Fibroblast of skin of back (primary cell): ENCODE measurements at regions not wholly inside any gene's neighbourhood (a gene's known extent, or its start where the extent isn't known, plus 50 kb on each side); places are given as distances from the start of the nearest gene placed in this dataset.

ENCODE experiments used
- DNase-seq: peaks from one replicate; pipeline ENCODE4 v3.0.0-alpha.2; 2013

DNA sequence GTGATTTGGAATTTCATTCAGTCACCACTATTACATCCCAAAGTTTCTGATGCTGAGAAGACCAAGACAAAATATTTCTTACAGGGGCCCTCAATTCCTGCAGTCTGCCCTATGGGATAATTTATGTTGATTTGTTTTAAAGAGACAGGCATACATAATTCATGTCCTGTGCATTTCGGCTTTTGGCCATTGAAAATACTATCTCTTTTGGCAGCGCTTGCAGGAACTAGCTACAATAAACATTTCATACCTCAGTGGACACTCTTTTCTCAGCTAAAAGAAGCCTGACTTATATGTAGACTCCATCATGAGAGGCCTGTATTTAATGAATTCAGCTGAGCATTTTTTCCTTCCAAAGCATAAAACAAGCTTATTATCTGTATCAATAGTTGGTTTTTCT is 451.9 kb upstream of the C9orf72 start:
- DNase-seq, result no peak

DNA sequence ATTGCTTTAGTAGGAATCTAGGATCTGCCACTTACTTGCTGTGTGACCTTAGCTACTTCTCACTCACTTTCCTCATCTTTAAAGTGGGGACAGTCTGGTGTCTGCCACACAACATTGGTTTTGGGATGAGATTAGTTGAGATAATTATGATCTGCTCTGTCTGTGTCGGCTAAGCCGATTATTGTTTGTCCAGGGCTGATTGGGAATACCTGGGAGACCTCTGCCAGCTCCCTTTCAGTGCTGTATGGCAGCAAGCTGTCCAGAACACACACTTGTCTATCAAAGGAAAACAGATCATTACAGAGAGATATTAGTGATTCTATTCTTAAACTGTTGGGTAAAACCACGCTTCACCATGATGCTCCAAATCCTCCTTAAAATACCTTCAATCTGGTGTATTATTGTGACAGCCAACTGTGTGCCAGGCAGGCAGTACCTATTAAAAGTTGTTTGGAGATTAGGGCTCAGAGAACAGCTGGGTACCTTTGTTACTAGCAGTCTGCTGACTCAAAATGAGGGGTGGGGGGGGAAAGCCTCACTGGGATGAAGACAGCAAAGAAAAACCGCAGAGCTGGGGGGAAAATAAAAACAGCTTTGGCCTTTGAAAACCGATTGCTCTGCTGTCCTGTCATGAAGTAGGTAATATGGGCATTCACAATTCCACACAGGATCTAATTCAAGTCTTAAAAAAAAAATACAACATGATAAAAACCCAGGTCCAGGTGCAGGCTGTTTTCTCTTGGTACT is 458.4 kb upstream of the C9orf72 start:
- DNase-seq, result no peak

DNA sequence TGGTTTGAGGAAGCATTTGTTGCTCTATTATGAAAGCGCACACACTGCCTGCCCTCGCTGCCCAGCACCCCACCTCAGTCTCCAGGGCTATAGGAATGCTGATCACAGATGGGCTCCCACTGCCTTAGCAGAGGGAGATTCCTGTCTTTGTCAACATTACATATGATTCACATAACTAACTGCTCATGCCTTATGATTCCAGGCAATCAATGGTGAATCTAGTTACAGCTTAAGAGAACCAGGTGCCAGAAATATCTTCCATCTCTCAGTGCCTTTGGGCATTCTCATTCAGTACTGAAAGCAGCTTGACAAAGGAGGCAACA is 458.9 kb upstream of the C9orf72 start:
- peak; percentile 27 for DNase-seq

DNA sequence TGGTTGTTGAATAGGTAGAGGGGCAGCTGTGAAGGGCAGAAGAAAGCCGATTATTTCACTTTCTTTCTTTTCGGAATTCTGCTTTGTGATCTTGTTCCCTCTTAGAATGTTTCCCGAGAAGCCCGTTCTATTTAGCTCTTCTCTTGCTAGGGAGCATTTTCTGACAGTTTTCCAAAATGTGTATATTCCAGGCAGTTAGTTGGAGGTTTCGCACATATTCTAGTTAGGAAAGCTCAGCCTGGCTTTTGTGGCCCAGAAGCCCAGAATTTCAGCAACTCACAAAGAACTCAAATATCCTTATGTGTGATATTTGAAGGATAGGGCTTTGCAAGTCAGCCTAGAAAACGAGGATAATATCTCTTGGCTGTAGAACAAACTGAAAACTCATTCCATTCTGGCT is 461.0 kb upstream of the C9orf72 start:
- DNase-seq, result no peak

DNA sequence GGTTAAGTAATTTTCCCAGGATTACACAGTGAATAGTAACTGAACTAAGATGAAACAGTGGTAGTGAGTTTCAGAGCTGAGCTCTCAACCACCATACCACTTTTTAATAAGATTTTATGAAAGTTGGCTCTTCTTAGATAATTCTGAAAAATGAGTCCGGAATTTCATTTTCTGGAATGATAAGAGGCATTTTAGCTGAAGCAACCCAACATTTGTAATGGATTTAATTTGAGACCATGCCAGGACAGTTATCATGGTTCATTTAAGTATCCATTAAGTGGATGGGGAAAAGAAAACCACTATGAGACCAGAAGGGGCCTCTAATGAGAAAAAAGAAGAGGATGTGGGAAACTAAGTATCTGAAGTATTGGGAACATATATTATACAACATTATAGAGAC is 464.7 kb upstream of the C9orf72 start:
- no peak for DNase-seq

DNA sequence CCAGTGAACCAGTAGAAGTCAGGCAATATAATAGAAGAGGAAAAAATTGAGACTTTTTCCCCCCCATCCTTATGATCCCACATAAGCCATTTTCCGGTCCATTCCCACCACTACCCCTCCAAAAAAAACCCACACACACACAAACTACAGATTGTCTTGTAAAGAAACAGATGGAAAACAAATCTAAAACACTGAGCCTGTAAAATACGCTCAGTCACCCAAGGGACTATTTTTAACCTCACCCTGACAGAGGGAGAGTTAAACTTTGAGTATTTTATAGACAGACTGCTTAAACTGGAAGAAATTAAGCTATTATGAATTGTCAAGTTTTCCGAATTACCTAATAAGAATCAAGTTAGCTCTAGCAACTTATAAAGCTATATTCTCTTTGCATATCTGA is 471.8 kb upstream of the C9orf72 start:
- no peak for DNase-seq

DNA sequence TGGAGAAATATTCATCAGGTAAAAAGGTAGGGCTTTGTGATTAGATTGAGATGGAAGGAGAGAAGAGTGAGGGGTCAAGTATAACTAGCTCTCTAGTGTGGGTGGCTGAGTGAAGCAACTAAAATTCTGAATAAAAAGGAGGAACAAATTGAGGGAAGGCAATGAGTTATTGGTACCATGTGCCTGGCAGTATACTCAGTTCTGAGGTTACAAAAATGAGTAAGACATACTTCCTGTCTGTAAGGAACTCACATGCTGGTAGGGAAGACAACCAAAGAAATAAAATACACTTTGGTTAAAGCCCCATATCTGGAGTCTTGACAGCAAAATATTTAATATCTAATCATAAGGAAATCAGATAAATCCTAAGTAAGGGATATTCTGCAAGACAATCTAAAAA is 476.8 kb upstream of the C9orf72 start:
- peak; percentile 32 for DNase-seq

DNA sequence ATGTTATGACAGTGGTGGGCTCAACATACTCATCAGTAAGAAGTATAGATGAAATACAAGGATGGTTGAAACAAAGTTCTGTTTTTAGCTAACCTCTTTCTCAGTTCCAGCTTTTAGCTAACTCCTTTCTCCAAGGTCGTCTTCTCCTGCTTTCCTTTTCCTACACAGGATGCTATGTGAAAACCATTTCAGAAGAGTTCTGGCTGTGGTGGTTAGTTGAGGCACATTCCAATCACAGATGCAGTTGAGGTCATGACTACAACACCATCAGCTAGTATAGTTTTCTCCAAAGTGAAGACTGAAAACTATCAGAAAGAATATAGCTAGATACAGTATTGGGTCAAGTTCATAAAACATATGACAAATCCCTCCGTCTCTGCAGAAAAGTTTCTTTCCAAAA is 477.7 kb upstream of the C9orf72 start:
- DNase-seq, result peak; percentile 25

DNA sequence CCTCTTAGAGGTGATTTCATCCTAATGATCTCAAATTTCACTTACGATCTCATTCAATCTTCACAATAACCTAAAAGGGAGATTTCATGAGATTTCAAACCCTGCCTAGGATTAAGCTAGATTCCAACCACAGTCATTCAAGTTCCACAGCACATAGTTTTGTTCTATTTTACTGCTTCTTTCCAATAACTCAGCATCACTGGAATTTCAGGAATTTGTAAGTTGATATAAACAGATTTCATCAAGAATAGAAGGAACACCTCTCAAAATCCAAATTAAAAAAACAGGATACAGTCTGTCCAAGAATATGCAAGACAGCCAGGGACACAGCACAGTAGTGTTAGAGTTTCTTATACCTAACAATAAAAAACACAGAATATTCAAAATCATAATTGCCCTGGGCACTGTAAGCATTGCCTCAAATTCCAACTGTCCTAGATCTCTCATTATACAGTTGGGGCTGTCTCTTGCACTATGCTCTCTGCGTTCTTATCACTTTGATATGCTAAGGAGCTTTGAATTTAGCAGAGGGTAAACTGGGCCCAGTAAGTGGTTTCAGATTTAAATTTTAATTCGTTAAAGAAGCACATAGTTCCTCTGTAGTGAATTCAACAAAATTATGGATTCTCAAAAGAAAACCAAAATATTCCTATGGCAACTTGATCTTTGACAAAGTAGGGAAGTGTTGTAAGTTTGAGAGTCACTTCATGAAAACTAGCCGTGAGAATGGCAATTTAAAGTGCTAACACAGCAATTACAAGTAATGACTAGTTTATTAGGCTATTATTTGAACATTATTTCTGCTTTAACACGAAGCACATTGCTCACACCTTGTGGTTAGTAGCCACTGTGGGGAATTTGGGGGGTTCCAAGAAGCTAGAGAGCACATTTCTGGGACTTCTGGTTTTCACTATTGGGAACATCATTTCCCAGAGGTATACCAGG is 478.6 kb upstream of the C9orf72 start:
- peak; percentile 74 for DNase-seq

DNA sequence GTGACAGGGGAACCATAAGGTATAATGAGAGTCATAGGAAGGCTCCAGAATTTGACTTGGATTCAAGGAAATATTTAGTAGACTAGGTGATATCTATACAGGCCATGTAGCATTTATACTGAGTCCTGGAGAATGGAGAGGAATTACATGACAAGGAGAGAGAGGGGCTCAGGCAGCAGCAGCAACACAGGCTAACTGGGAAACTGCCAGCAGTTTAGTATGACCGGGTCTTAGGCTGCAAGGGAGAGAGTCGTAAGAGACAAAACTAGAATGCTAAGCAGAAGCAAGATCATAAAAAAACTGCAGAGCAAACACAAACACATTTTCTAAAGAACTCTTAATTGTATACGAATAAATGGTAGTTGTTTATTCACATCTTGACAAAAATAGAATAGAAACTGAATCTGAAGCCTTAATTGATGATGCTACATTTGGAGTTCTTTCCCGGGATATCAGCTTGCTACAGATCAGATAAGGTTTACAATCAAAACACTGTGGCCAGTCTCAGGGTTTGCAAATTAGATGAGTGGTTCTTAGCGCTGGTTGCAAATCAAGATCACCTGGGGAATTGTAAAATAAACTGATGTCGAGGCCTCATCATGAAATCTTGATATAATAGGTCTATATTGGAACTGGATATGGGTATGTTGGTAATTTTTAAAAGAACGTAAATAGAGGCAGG is 480.0 kb upstream of the C9orf72 start:
- no peak for DNase-seq

DNA sequence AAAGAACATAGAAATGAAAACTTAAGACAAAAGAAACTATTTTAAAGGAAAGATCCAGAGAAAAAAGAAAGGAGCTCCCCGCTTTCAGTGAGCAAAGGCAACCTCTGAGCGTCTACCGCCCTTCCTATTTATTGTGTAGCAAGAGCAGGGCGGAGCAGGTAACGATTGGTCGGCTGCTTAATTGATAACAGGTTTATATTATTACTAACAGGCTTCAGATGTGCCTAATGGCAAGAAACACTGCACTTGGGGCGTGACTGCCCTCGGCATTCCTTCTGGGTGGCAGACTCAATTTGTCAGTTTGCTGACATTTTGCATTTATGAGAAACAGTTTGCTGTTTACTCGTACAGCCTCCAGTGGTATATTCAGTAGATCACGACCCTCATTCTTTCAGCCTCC is 482.7 kb upstream of the C9orf72 start:
- no peak for DNase-seq

DNA sequence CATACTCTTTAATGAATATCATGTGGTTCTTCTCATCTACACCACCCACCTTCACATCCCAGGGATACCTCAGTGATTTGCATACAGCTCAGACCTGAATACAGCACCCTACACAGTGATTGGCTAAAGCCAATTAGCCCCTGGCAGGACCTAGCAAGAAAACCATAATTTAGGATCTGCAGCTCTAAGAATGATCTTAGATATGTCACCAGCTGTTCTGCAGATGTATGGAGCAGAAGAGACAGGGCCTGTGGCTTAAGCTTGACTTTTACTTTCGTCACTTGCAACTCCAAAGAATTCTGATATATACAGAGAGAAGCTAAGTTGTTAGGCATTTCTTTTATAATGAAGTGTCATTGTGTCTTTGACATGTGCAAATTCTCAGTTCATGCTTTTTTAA is 483.2 kb upstream of the C9orf72 start:
- DNase-seq, result no peak

DNA sequence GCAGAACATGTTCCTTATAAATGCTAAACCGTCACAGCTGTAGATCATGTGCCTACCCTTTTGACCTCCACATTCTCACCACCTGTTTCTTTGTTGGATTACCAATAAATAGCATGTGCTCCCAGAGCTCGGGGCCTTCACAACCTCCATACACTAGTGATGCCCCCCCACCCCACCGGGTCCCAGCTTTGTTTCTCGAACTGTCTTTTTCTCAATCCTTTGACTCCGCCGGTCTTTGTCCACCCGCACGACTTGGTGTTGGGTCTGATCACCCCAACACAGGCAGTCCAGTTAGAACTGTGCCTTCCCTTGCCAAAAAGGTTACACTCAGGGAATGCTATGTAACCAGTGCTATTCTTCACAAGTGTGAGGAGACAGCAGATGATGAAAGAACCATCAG is 485.9 kb upstream of the C9orf72 start:
- no peak for DNase-seq

DNA sequence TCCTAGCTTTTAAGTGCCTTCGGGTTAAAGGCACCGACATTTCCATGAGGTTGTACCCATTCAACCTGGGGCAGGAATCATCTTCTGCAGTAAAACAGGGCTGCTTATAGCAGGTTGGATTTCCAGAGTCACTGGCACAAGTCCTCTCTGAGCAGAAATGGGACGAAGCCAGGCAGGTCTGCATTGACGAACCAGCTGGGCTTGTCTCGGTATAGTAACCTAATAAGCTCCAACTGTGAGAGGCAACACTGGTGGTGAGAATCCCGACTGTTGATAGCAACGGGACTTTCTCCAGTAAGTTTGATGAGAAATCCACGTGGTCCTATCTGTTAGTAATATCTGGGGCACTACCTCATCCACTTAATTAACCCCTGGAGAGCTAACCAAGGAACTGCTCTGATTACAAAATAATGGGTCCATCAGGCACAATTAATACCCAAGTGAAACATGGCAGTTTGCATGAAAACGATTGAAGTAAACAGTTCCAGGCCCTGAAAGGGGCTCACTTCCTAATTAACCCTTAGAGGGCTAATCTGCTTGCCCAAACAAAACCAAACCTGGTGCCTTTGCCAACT is 491.0 kb upstream of the C9orf72 start:
- DNase-seq, result no peak

DNA sequence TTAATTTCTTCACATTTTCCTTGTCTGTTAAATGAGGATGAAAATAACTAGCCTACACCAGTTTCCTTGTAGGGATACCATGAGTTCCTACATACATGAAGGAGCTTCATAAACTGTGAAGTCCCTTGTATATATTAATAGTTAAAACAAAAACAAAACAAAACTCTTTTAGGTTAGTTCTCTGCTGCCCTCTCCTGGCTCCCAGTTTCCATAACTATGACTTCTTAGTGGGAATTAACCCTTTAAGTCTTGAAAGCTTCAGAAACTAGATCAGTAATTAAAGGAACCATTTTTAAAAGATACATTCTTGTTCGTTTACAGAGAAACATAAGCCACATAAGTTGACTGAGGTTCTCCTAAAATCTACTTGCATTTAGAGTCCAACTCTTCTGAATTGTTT is 500.0 kb upstream of the C9orf72 start:
- DNase-seq, result peak; percentile 61

DNA sequence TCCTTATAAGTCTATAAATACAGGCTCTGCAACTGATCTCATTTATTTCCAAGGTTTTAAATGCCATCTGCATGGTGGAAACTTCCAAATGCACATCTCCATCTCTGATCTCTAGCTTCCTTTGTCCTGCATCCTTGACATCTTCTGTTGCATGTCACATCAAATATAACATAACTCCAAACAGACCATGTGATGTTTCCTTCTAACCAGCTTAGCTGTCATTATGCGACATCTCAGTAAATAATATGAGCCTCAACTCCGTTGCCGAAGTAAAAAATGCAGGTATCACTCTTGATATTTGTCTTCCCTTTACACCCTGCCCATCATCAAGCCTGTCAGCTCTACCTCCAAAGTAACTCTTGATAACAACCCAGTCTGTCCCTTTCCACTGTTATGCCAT is 506.4 kb upstream of the C9orf72 start:
- DNase-seq, result no peak

DNA sequence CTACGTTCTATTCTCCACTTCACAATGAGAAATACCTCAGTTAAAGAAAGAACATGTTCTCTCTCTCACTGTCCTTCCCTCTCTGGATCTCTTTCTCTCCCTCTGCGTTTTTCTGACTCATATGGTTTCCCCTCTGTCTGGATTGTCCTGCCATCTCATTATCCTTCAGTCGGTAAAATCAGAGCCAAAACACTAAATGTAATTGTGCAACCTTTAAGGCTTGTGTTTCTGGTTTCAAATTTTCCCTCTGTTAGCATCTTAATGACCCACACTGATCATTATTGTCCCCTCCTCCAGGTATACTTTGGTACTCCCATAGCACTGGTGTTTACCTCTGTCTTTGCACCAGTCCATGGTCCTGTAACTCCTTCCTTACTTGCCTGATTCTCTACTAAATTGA is 509.4 kb upstream of the C9orf72 start:
- no peak for DNase-seq

DNA sequence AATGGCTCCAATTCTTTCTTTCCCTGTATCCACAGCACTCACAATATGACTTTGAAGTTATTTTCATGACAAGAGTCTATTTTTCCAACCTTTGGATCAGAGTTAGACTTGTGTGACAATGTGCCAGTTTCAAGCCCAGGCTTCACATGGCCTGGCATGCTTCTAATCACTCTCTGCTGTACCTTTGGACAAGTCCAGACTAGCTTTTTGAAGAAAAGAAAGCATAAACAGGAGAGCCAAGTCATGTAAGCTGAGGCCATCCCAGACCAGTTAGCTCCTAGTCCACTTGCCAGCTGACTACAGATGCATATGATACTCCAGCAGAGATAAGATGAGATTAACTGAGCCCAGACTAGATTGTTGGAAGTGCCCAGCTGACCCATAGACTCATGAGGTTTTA is 513.6 kb upstream of the C9orf72 start:
- no peak for DNase-seq

DNA sequence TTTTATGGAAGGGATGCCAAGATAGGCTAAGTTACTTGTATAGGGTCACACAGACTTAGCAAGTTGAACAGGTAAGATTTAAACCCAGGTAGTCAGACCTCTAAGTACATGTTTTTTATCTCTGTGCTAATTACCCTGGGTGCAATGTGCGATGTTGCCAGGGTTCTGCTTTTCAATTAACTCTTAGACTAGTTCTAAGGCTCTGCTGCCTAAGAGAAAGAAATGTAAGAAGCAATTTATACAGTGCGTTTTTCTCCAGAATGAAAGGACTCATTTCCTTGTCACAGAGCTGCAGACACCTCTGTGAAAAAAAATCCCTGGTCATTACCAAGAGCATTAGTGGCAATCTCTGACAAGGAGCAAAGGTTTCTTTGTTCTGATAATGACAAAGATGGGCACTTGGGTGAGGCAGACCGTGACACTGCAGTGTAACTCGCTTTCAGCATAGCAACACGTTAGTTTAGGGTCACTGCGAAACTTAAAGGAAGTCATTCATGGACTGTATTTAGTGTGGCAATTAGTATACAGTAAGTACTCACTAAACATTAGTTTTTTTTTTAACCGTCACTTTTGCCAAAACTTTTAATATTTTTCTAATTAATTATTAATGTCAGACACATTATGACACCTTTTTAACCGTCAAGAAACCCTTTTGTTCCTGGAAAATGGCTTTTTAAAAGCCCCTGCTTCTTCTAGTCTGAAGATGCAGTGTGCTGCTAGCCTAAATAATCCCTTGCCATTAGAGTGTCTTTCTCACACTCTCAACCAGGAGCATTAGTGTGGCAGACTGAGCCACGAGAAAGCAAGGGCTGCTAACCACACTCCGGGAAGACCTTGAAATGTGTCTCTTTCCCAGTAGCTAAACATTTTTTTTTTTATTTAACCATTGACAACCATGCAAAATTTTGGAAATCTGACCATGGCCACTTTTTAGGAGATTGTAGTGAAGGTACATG is 520.0 kb upstream of the C9orf72 start:
- no peak for DNase-seq

DNA sequence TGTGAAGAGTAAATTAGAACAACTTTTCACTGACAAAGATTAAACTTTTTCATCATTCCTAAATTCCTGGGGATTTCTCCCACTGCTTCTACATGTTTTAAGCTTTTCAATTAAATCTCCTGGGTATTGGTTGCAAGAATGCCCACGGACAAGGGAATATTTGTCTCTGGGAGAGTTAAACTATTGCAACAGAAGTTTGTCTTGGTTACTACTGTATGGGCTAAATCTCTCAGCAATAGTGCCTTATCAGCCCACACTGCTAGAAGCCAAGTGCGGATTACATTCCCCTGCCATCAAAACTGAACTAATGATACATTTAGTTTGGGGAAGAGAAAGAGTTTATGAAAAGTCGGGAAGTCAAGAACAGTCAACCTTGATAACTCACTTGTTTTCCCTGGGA is 528.2 kb upstream of the C9orf72 start:
- no peak for DNase-seq

DNA sequence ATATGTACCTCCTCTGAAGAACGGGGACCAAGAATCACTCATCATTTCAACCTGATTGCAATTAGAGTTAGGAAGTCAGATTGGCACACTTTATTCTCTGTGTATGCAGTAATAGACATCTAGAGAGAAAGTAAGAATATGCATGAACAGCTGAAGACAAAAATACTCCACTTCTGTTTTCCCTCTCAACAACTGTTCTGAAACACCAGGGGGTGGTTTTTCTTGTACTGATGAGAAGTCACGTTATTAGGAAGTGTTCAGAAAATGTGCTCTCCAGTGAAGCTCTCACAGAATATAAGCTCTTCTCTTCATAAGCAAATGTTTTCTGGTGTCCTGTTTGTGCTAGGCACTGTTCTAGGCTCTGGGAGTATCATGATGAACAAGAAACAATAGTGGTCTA is 531.7 kb upstream of the C9orf72 start:
- DNase-seq, result no peak

DNA sequence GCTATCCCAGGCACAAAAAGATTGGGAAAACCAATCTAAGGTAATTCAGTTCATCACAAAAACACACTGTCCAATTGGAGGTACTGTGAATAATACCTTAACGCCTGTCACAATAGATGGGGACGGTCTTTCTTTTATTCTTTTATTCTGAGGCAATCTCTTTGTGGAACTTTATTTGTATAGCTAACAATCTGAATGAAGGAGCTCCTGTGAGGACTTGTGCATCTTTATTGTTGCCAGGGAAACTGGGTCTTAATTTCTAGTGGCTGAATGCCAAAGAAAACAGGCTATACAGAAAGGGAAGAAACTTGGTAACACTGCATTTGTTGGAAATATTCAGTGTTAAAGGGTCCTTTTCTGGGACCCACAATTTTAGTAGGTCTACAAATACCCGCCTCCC is 546.9 kb upstream of the C9orf72 start:
- no peak for DNase-seq
